A673 (cell line): ENCODE measurements at regions not wholly inside any gene's neighbourhood (a gene's known extent, or its start where the extent isn't known, plus 50 kb on each side); places are given as distances from the start of the nearest gene placed in this dataset.

Experiments used
- CTCF ChIP-seq: fragments of 300-800, 200-600 bp; sonication (generic); conservative IDR thresholded peaks from 2 replicates; pipeline ENCODE4 v1.5.1; 2017; ENCODE audit warnings: low read depth, mild to moderate bottlenecking, antibody characterized with exemption, low read length, moderate library complexity, mixed read lengths
- EZH2 ChIP-seq: fragments of 200-600 bp; sonication (generic); IDR thresholded peaks from 2 replicates; pipeline ENCODE4 v1.6.1; 2017; ENCODE audit warnings: borderline replicate concordance, low read depth, mild to moderate bottlenecking, mixed read lengths, antibody characterized with exemption, low read length; ENCODE audit not compliant: poor library complexity, severe bottlenecking

- TF ChIP-seq CTCF, result no peak
- TF ChIP-seq EZH2, result no peak
Observed at GRCh38 chr9:108094676-108094993, 605.1 kb upstream of the KLF4 start.
